PFSK-1 (cell line): ENCODE measurements at regions not wholly inside any gene's neighbourhood (a gene's known extent, or its start where the extent isn't known, plus 50 kb on each side); places are given as distances from the start of the nearest gene placed in this dataset.

Source experiments
- FOXP2 ChIP-seq: optimal IDR thresholded peaks from 2 replicates; pipeline ENCODE3; 2011; ENCODE audit warnings: borderline replicate concordance, control low read depth, inconsistent platforms; ENCODE audit not compliant: insufficient read depth; ENCODE audit errors: extremely low read length, extremely low read depth
- POLR2AphosphoS5 ChIP-seq: IDR thresholded peaks from 2 replicates; pipeline ENCODE4 v1.6.1; 2012; ENCODE audit warnings: low read depth, mild to moderate bottlenecking, control low read depth, low read length, moderate library complexity
- SIN3A ChIP-seq: IDR thresholded peaks from 2 replicates; pipeline ENCODE4 v1.6.1; 2012; ENCODE audit warnings: mild to moderate bottlenecking, low read length, moderate library complexity, borderline replicate concordance; ENCODE audit not compliant: insufficient read depth
- TAF1 ChIP-seq: IDR thresholded peaks from 2 replicates; pipeline ENCODE4 v1.6.1; 2012; ENCODE audit warnings: low read length, control low read depth, borderline replicate concordance; ENCODE audit not compliant: insufficient read depth
- TF ChIP-seq, protein P1 (sequence below), 2 experiments: IDR thresholded peaks; 2 replicates each; pipeline versions ENCODE4 v1.6.1 to v1.8.0; 2011 to 2012; ENCODE audit warnings: low read depth in 2 of 2, low read length in 2 of 2, control low read depth in 1 of 2, inconsistent platforms in 1 of 2, mild to moderate bottlenecking in 1 of 2, moderate library complexity in 1 of 2; ENCODE audit not compliant: insufficient read depth in 1 of 2

- TF ChIP-seq TAF1 (no peak), POLR2AphosphoS5 (no peak), SIN3A (no peak), FOXP2 (no peak)
- TF ChIP-seq, protein P1, sequence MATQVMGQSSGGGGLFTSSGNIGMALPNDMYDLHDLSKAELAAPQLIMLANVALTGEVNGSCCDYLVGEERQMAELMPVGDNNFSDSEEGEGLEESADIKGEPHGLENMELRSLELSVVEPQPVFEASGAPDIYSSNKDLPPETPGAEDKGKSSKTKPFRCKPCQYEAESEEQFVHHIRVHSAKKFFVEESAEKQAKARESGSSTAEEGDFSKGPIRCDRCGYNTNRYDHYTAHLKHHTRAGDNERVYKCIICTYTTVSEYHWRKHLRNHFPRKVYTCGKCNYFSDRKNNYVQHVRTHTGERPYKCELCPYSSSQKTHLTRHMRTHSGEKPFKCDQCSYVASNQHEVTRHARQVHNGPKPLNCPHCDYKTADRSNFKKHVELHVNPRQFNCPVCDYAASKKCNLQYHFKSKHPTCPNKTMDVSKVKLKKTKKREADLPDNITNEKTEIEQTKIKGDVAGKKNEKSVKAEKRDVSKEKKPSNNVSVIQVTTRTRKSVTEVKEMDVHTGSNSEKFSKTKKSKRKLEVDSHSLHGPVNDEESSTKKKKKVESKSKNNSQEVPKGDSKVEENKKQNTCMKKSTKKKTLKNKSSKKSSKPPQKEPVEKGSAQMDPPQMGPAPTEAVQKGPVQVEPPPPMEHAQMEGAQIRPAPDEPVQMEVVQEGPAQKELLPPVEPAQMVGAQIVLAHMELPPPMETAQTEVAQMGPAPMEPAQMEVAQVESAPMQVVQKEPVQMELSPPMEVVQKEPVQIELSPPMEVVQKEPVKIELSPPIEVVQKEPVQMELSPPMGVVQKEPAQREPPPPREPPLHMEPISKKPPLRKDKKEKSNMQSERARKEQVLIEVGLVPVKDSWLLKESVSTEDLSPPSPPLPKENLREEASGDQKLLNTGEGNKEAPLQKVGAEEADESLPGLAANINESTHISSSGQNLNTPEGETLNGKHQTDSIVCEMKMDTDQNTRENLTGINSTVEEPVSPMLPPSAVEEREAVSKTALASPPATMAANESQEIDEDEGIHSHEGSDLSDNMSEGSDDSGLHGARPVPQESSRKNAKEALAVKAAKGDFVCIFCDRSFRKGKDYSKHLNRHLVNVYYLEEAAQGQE (IDR thresholded peaks at IDR 0.05; ENCODE audit: insufficient read depth in 1 of 2, low read depth in 2 of 2, low read length in 2 of 2), result no peak
These were observed 377.4 kb downstream of the C12orf50 start for GRCh38 chr12:87651670-87652425.

DNA sequence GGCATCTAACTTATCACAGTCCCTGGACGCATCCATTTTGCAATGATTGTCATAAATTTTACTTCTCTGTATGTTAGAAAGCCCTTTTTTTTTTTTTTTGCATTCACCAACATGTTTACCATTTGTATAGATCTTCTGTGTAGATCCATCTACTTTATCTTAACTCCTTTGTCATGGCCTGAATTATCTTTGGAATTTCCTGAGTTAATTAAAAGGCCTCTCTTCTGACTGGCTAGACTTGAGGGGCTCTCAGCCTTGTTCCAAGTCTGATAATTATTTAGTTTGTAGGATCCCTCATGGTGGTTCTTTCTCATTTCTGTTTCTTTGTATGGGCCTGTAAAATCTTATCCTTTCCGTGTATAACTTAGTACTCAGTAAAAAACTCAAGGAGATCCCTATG, 387.0 kb downstream of the C12orf50 start:
- TF ChIP-seq, protein P1 (IDR thresholded peaks at IDR 0.05; ENCODE audit: insufficient read depth in 1 of 2, low read depth in 2 of 2, low read length in 2 of 2), result no peak
- TF ChIP-seq TAF1 (no peak), FOXP2 (no peak), SIN3A (no peak), POLR2AphosphoS5 (no peak)

- TF ChIP-seq, protein P1 (IDR thresholded peaks at IDR 0.05; ENCODE audit: insufficient read depth in 1 of 2, low read depth in 2 of 2, low read length in 2 of 2), result no peak
These were observed 411.0 kb downstream of the C12orf50 start for GRCh38 chr12:87618199-87618598.

GRCh38 chr12:87612996-87613395, 416.2 kb downstream of the C12orf50 start:
- TF ChIP-seq, protein P1 (IDR thresholded peaks at IDR 0.05; ENCODE audit: insufficient read depth in 1 of 2, low read depth in 2 of 2, low read length in 2 of 2), result no peak
- TF ChIP-seq SIN3A (no peak), FOXP2 (no peak), TAF1 (no peak), POLR2AphosphoS5 (no peak)

DNA sequence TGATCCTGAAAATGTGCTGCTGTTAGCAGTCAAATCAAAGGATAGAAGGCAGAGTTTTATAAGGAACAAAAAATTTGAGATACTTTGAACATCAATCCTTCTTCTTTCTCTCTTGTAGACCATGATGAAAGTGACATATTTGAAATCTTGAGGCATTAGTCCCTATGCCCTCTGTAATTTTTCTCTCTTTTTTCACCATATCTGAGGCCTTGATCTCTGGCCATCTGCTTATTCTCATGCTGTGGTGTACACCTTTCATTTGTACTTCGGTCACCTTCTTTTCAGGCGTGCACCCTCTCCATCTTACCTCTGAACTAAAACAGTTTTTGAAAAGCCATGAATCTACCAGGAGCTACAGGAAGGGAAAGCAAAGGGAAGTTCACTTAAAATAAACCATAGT, 420.9 kb downstream of the C12orf50 start:
- TF ChIP-seq, protein P1 (IDR thresholded peaks at IDR 0.05; ENCODE audit: insufficient read depth in 1 of 2, low read depth in 2 of 2, low read length in 2 of 2), result no peak
- TF ChIP-seq POLR2AphosphoS5 (no peak), SIN3A (no peak), TAF1 (no peak), FOXP2 (no peak)
